Epithelial cell of esophagus (primary cell): ENCODE measurements at regions not wholly inside any gene's neighbourhood (a gene's known extent, or its start where the extent isn't known, plus 50 kb on each side); places are given as distances from the start of the nearest gene placed in this dataset.

Experiments used
- DNase-seq: peaks from one replicate; pipeline ENCODE4 v3.0.0; 2010; ENCODE audit warnings: low read depth
- H3K4me3 ChIP-seq: 2 replicates; pipeline ENCODE4 v1.5.1; 2011; ENCODE audit warnings: mild to moderate bottlenecking, low read length, control low read depth
- CTCF ChIP-seq: IDR thresholded peaks from 2 replicates; pipeline ENCODE4 v1.5.1; 2011; ENCODE audit warnings: low read depth, mild to moderate bottlenecking, low read length, control low read depth, inconsistent platforms; ENCODE audit not compliant: insufficient read depth; ENCODE audit errors: missing control alignments

GRCh38 chr3:144457758-144458157 is 486.1 kb downstream of the DIPK2A start:
- no peak for DNase-seq
- TF ChIP-seq CTCF: no peak
- H3K4me3 ChIP-seq: no peak overlapping the region

GRCh38 chr3:144458283-144458682 is 486.7 kb downstream of the DIPK2A start:
- DNase-seq: peak; percentile 24
- H3K4me3 ChIP-seq: no peak overlapping the region
- no peak for TF ChIP-seq CTCF

- TF ChIP-seq CTCF: no peak
- H3K4me3 ChIP-seq: no peak overlapping the region
- peak; percentile 54 for DNase-seq
Measured at GRCh38 chr3:144462337-144462736, 490.7 kb downstream of the DIPK2A start.

GRCh38 chr3:144463911-144464310 is 492.3 kb downstream of the DIPK2A start:
- no peak for TF ChIP-seq CTCF
- no peak for DNase-seq
- no peak overlapping the region for H3K4me3 ChIP-seq

- TF ChIP-seq CTCF: no peak
- peak; percentile 22 for DNase-seq
Measured at GRCh38 chr3:144466114-144466513, 494.5 kb downstream of the DIPK2A start.

GRCh38 chr3:144466540-144466939 is 494.9 kb downstream of the DIPK2A start:
- TF ChIP-seq CTCF: no peak
- DNase-seq: no peak
- H3K4me3 ChIP-seq: no peak overlapping the region

More at GRCh38 chr3:144466114-144466513, 494.5 kb downstream of the DIPK2A start:
- H3K4me3 ChIP-seq: no peak overlapping the region

- no peak overlapping the region for H3K4me3 ChIP-seq
- no peak for DNase-seq
- no peak for TF ChIP-seq CTCF
Measured at GRCh38 chr3:144470666-144471065, 499.0 kb downstream of the DIPK2A start.
